ENCODE measurements at regions not wholly inside any gene's neighbourhood (a gene's known extent, or its start where the extent isn't known, plus 50 kb on each side); places are given as distances from the start of the nearest gene placed in this dataset.

DNA sequence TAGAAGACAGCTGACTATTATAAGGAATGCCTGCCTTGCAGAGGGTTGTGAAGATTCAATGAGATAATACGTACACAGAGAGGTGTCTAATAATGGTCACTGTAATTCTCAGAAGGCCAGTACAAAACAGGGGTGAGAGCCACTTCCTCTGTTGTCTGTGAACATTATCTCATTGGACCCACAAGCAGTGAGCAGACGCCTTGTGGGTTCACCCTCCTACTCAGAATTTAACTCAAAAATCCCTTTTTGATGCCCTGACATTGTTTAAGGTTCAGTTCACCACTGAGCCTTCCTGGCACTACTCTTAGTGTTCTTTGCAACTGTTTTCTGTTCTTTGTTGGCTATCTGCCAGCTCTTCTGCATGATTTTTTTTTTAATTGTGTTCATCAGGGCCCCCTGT lies 467.4 kb downstream of the BCOR start:
- H3K27ac ChIP-seq = no peak overlapping the region
- no peaks in the 10 kb centered on the region for H3K9me3 ChIP-seq
- intact Hi-C loops (cut with DNase I) = no loop called here
- H3K36me3 ChIP-seq = no peaks in the 10 kb centered on the region
- DNase-seq = no peak
- WGBS, 3 donors = 62 to 69% (median 66%) methylated on average over 2 of the region's 2 CpGs
- no peaks in the 10 kb centered on the region for H3K4me1 ChIP-seq (ENCODE audit: insufficient read depth)
- no peak overlapping the region for H3K4me3 ChIP-seq
- H3K27me3 ChIP-seq = no peaks in the 10 kb centered on the region
- no peak for TF ChIP-seq POLR2A (IDR thresholded peaks at IDR 0.05)
- TF ChIP-seq EP300 (IDR thresholded peaks at IDR 0.05) = no peak
- TF ChIP-seq, protein P1, sequence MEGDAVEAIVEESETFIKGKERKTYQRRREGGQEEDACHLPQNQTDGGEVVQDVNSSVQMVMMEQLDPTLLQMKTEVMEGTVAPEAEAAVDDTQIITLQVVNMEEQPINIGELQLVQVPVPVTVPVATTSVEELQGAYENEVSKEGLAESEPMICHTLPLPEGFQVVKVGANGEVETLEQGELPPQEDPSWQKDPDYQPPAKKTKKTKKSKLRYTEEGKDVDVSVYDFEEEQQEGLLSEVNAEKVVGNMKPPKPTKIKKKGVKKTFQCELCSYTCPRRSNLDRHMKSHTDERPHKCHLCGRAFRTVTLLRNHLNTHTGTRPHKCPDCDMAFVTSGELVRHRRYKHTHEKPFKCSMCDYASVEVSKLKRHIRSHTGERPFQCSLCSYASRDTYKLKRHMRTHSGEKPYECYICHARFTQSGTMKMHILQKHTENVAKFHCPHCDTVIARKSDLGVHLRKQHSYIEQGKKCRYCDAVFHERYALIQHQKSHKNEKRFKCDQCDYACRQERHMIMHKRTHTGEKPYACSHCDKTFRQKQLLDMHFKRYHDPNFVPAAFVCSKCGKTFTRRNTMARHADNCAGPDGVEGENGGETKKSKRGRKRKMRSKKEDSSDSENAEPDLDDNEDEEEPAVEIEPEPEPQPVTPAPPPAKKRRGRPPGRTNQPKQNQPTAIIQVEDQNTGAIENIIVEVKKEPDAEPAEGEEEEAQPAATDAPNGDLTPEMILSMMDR (IDR thresholded peaks at IDR 0.05) = no peak

DNA sequence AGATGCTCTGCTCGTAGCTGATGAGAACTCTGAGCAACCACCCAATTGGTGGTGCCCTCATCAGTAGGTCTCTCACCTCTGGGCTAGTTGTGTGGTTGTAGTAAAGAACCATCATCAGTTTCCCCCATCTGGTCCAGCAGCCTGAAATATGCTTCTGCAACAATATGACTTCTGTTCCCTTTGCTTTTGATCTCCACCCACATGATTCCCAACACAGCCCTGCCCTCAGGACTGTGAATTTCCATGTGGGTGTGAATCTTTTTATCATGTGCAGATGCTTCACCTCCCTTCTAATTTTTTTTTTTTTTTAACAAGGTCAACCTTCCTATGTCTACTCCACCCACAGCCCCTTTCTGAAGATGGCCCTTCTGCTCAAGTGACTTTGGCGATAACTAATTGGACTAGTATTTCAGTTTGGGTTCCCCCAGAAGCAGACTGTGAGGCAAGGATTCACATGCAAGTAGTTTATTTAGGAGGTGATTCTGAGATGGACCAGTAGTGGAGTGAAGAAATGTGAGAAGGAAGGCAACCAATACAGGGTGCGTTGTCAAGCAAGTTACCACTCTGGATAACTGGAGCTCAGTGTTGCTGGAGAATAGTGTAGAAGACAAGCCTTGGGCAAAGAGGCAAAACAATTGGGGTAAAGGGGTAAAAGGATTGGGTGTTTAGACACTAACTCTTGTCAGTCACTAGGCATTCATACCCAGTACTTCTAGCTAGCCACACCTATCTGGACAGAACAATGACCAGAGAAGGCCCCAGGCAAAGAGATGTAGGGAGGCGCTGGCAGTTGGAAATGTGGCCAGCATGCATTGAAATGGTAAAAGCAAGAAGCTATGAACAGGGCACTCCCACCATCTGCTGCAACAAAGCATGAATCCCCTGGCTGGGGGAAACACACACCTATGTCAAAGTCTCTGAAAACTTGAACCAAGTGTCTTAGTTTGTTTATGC lies 466.2 kb downstream of the BCOR start:
- no peak for DNase-seq
- TF ChIP-seq POLR2A (IDR thresholded peaks at IDR 0.05) (no peak), EP300 (IDR thresholded peaks at IDR 0.05) (no peak)
- TF ChIP-seq, protein P1 (IDR thresholded peaks at IDR 0.05) = no peak
- Histone ChIP-seq H3K27me3 (no peaks in the 10 kb centered on the region), H3K36me3 (no peaks in the 10 kb centered on the region), H3K27ac (no peak overlapping the region), H3K4me1 (ENCODE audit: insufficient read depth) (no peaks in the 10 kb centered on the region), H3K4me3 (no peak overlapping the region), H3K9me3 (no peaks in the 10 kb centered on the region)
- WGBS, 3 donors = 84 to 85% (median 85%) methylated on average over 4 of the region's 4 CpGs
- intact Hi-C loops (cut with DNase I) = no loop called here

DNA sequence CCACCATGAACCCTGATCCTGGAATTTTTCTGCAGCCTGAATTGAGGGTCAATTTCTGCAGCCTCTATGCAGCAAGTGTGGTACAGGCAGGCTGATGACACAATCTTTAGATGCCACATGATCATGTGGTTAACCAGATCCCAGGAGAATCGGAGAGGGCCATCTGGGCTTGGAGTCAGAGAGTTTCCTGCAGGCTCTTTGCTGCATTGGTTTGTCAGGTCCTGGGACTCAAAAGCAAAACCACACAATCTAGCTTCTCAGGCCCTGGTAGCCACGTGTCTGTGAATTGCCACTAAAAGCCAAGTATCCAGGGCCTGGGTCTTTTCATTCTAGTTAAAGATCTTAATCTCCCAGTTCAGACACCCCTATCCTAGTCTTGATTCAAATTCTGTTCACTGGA lies 464.5 kb downstream of the BCOR start:
- TF ChIP-seq, protein P1 (IDR thresholded peaks at IDR 0.05) = no peak
- TF ChIP-seq EP300 (IDR thresholded peaks at IDR 0.05) (no peak), POLR2A (IDR thresholded peaks at IDR 0.05) (no peak)
- Histone ChIP-seq H3K27me3 (no peaks in the 10 kb centered on the region), H3K4me3 (no peak overlapping the region), H3K9me3 (no peaks in the 10 kb centered on the region), H3K4me1 (ENCODE audit: insufficient read depth) (no peaks in the 10 kb centered on the region), H3K36me3 (no peaks in the 10 kb centered on the region), H3K27ac (no peak overlapping the region)
- 63 to 67% (median 65%) methylated on average over 2 of the region's 2 CpGs for WGBS, 3 donors
- intact Hi-C loops (cut with DNase I) = no loop called here
- no peak for DNase-seq

DNA sequence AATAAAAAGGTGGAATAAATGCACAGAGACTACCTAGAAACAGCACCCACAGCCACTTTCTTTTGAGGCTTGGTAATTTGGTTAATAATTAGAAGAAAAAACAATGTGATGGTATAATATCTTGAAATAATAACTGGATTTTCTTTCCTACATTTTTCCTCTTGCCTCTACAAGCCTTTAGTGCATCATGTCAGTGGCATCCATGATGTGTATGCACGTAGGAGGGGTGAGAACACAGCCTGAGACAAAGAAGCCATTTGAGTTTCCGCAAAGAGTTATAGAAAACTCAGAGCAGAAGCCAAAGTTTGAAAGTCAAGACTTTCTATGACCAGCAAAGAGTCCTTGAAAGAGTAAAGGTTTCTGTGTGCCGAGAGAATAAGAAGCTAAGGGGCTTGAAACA lies 461.3 kb downstream of the BCOR start:
- no peaks in the 10 kb centered on the region for H3K27me3 ChIP-seq
- H3K9me3 ChIP-seq = no peaks in the 10 kb centered on the region
- no peaks in the 10 kb centered on the region for H3K36me3 ChIP-seq
- TF ChIP-seq EP300 (IDR thresholded peaks at IDR 0.05) = no peak
- TF ChIP-seq, protein P1 (IDR thresholded peaks at IDR 0.05) = no peak
- TF ChIP-seq POLR2A (IDR thresholded peaks at IDR 0.05) = no peak
- no peak for DNase-seq
- no peaks in the 10 kb centered on the region for H3K4me1 ChIP-seq (ENCODE audit: insufficient read depth)
- no peak overlapping the region for H3K27ac ChIP-seq
- intact Hi-C loops (cut with DNase I) = no loop called here
- H3K4me3 ChIP-seq = no peak overlapping the region
- 71 to 78% (median 74%) methylated on average over 3 of the region's 3 CpGs for WGBS, 3 donors

Data from ovary (tissue), 7 donors.